GM12878 (cell line): ENCODE measurements at regions not wholly inside any gene's neighbourhood (a gene's known extent, or its start where the extent isn't known, plus 50 kb on each side); places are given as distances from the start of the nearest gene placed in this dataset.

Source experiments
- ATAC-seq: fragments of 200-7000 bp; cut with Tn5 transposase; 3 replicates; pipeline ENCODE4 v1.9.1; 2020; ENCODE audit warnings: mild to moderate bottlenecking, moderate library complexity
- BruUV-seq: library from RNA; stranded (reverse); fragments of 400-500 nt; replicated peaks from 2 replicates; lab custom pipeline; 2021; lab: Mats Ljungman, UMichigan
- CTCF ChIA-PET: fragments of 300-600 bp; sonication (Branson Sonifier 250); formaldehyde crosslinking; extraction: SDS; loops from one replicate; lab custom pipeline; 2021; ENCODE audit warnings: inconsistent platforms; lab: Yijun Ruan, JAX
- POLR2A ChIA-PET: fragments of 350-600 bp; formaldehyde crosslinking; extraction: SDS; loops from one replicate; lab custom pipeline; 2021; ENCODE audit warnings: inconsistent platforms; lab: Charles Lee
- RAD21 ChIA-PET: fragments of 300-600 bp; sonication (Branson Sonifier 250); formaldehyde crosslinking; loops from one replicate; lab custom pipeline; 2023; ENCODE audit warnings: antibody characterized with exemption; ENCODE audit not compliant: unreplicated experiment; lab: Charles Lee
- SMC1A ChIA-PET: fragments of 300-600 bp; sonication (Branson Sonifier 250); formaldehyde crosslinking; loops from one replicate; lab custom pipeline; 2023; ENCODE audit not compliant: unreplicated experiment, uncharacterized antibody; lab: Charles Lee
- DNase-seq: peaks from one replicate; pipeline ENCODE4 v3.0.0-alpha.2; 2011; ENCODE audit warnings: low read depth, low spot score
- FAIRE-seq: peaks from 3 replicates; lab custom pipeline; 2011; peaks lifted over from hg19 to GRCh38; lab: Jason Lieb, UNC
- H2AFZ ChIP-seq: 2 replicates; pipeline ENCODE4 v1.6.0; 2011; ENCODE audit warnings: low read depth, low read length, control low read depth; ENCODE audit not compliant: control insufficient read depth
- H3K27ac ChIP-seq: 2 replicates; pipeline ENCODE4 v1.5.1; 2011; ENCODE audit warnings: control low read depth; ENCODE audit not compliant: control insufficient read depth, insufficient read depth
- H3K27me3 ChIP-seq, 2 experiments: replicated peaks in 1 of 2; 2 replicates each; pipeline versions ENCODE4 v1.6.0 to v1.6.1; 2011; ENCODE audit warnings: low read length in 1 of 2; ENCODE audit not compliant: control insufficient read depth in 2 of 2, insufficient read depth in 2 of 2
- H3K36me3 ChIP-seq, 2 experiments: 2 replicates each; pipeline ENCODE4 v1.5.1; 2011; ENCODE audit warnings: low read length in 1 of 2; ENCODE audit not compliant: control insufficient read depth in 2 of 2, insufficient read depth in 2 of 2
- H3K4me1 ChIP-seq: 2 replicates; pipeline ENCODE4 v1.6.1; 2011; ENCODE audit warnings: mild to moderate bottlenecking, low read length, moderate library complexity, mixed read lengths; ENCODE audit not compliant: control insufficient read depth, insufficient read depth
- H3K4me2 ChIP-seq: 2 replicates; pipeline ENCODE4 v1.6.0; 2011; ENCODE audit warnings: control low read depth; ENCODE audit not compliant: control insufficient read depth, insufficient read depth
- H3K4me3 ChIP-seq: fragments of 200-600 bp; sonication (generic); 2 replicates; pipeline ENCODE4 v1.5.1; 2016
- H3K79me2 ChIP-seq: 2 replicates; pipeline ENCODE4 v1.6.0; 2011; ENCODE audit warnings: low read length; ENCODE audit not compliant: control insufficient read depth, insufficient read depth
- H3K9ac ChIP-seq: 2 replicates; pipeline ENCODE4 v1.8.0; 2011; ENCODE audit warnings: low read length, control low read depth, mixed read lengths; ENCODE audit not compliant: control insufficient read depth, insufficient read depth
- H3K9me3 ChIP-seq: replicated peaks from 3 replicates; pipeline ENCODE4 v1.5.1; 2011; ENCODE audit warnings: mild to moderate bottlenecking, low read length; ENCODE audit not compliant: control insufficient read depth, insufficient read depth
- H4K20me1 ChIP-seq: 2 replicates; pipeline ENCODE4 v1.6.0; 2011; ENCODE audit not compliant: control insufficient read depth, insufficient read depth
- CEBPB ChIP-seq, 2 experiments: fragments of 150-350 bp in 1 of 2; IDR thresholded peaks; 2 replicates each; pipeline ENCODE4 v1.6.1; 2012 to 2014; ENCODE audit warnings: low read depth in 2 of 2, low read length in 2 of 2, borderline replicate concordance in 1 of 2, inconsistent platforms in 1 of 2
- CREM ChIP-seq: IDR thresholded peaks from 2 replicates; pipeline ENCODE4 v1.6.1; 2014; ENCODE audit warnings: antibody characterized with exemption, low read depth
- HDAC6 ChIP-seq: fragments of 200-600 bp; sonication (generic); IDR thresholded peaks from one replicate; pipeline ENCODE4 v1.8.0; 2017; ENCODE audit warnings: antibody characterized with exemption; ENCODE audit not compliant: unreplicated experiment
- IKZF1 ChIP-seq: fragments of 450-650 bp; conservative IDR thresholded peaks from 2 replicates; pipeline ENCODE4 v1.6.1; 2017; ENCODE audit warnings: antibody characterized with exemption, mild to moderate bottlenecking
- MYB ChIP-seq: fragments of 150-350 bp; IDR thresholded peaks from 2 replicates; pipeline ENCODE4 v1.6.1; 2014; ENCODE audit warnings: mild to moderate bottlenecking, low read depth, low read length, borderline replicate concordance
- NR2F1 ChIP-seq: fragments of 450-650 bp; conservative IDR thresholded peaks from 2 replicates; pipeline ENCODE4 v1.6.1; 2017; ENCODE audit warnings: mild to moderate bottlenecking
- SMAD1 ChIP-seq: fragments of 450-650 bp; IDR thresholded peaks from 2 replicates; pipeline ENCODE4 v1.6.1; 2018; ENCODE audit warnings: mild to moderate bottlenecking, low read depth; ENCODE audit not compliant: partially characterized antibody
- ZBTB11 ChIP-seq: fragments of 450-650 bp; formaldehyde crosslinking; IDR thresholded peaks from 2 replicates; pipeline ENCODE4 v1.5.0; 2022; ENCODE audit warnings: mild to moderate bottlenecking, missing genetic modification characterization
- ZNF687 ChIP-seq: fragments of 450-650 bp; IDR thresholded peaks from 2 replicates; pipeline ENCODE4 v1.6.1; 2017; ENCODE audit warnings: mild to moderate bottlenecking, moderate library complexity
- WGBS: methylation state at CpG from one replicate; pipeline ENCODE4 v1.1.6; 2016; ENCODE audit warnings: low lambda C conversion rate; ENCODE audit not compliant: insufficient replicate concordance, insufficient coverage; ENCODE audit errors: missing lambda C conversion rate; 5-methylcytosine and 5-hydroxymethylcytosine counted together
- in situ Hi-C: fragments of 300-500 bp; cut with MboI; formaldehyde crosslinking; loops from 9 replicates; pipeline ENCODE4 v1.14.3; 2018; ENCODE audit warnings: mixed read lengths
- intact Hi-C: fragments of 100-400 bp; cut with micrococcal nuclease; formaldehyde crosslinking; loops from one replicate; pipeline ENCODE4 v1.14.2; 2022; ENCODE audit not compliant: unreplicated experiment

GRCh38 chr13:34826432-34826831, 115.6 kb upstream of the NBEA start (continued):
- no peak for TF ChIP-seq ZNF687
- TF ChIP-seq IKZF1: no peak
- no peak for TF ChIP-seq MYB

GRCh38 chr13:34833562-34834182, 108.4 kb upstream of the NBEA start:
- Histone ChIP-seq H3K27ac (no peak overlapping the region), H3K9ac (no peak overlapping the region), H3K9me3 (no peaks in the 10 kb centered on the region), H2AFZ (no peak overlapping the region), H3K4me2 (no peak overlapping the region)
- FAIRE-seq (no peak), DNase-seq (no peak)
- RAD21 ChIA-PET: no interaction called here
- no TSS peak for BruUV-seq
- TF ChIP-seq NR2F1: no peak
- no peak for TF ChIP-seq SMAD1
- no peak for TF ChIP-seq CREM
- no peak for TF ChIP-seq CEBPB (IDR thresholded peaks at IDR 0.05; ENCODE audit: borderline replicate concordance in 1 of 2, low read depth in 2 of 2, low read length in 2 of 2)
- TF ChIP-seq ZBTB11: no peak
- TF ChIP-seq HDAC6: no peak
- TF ChIP-seq, all 136 proteins: peak for 0
- ChIA-PET POLR2A (no interaction called here), SMC1A (interaction anchor here (1.1 kb wide), 1 partner anchor 331 kb away, joined by 5 read pairs; no protein-coding TSS in a partner anchor), CTCF (no interaction called here)
- ATAC-seq: no peak
- H3K27me3 ChIP-seq: no peaks in the 10 kb centered on the region
- H3K79me2 ChIP-seq: no peaks in the 10 kb centered on the region
- WGBS: 11% methylated on average over 6 of the region's 6 CpGs
- no peaks in the 10 kb centered on the region for H4K20me1 ChIP-seq
- no peaks in the 10 kb centered on the region for H3K36me3 ChIP-seq
- no peaks in the 10 kb centered on the region for H3K4me1 ChIP-seq
- in situ Hi-C loops (no loop called here), intact Hi-C loops (no loop called here)
- H3K4me3 ChIP-seq: no peak overlapping the region
